ENCODE measurements at regions not wholly inside any gene's neighbourhood (a gene's known extent, or its start where the extent isn't known, plus 50 kb on each side); places are given as distances from the start of the nearest gene placed in this dataset.

- Histone ChIP-seq H3K9me2 (ENCODE audit: low read depth, low read length) (no peaks in the 10 kb centered on the region), H3K4me1 (ENCODE audit: insufficient read depth, low read length, severe bottlenecking) (no peaks in the 10 kb centered on the region), H3K79me2 (ENCODE audit: insufficient read depth, low read length) (no peaks in the 10 kb centered on the region), H3K9me3 (ENCODE audit: low read length) (no peaks in the 10 kb centered on the region), H3K4me3 (ENCODE audit: low read depth, low read length, poor library complexity, severe bottlenecking) (no peak overlapping the region), H2AFZ (ENCODE audit: low read length) (no peak overlapping the region), H3K9ac (ENCODE audit: low read length) (no peak overlapping the region), H3F3A (ENCODE audit: insufficient read depth, low read length) (no peaks in the 10 kb centered on the region), H4K20me1 (ENCODE audit: insufficient read depth, low read length) (no peaks in the 10 kb centered on the region), H3K27me3 (ENCODE audit: insufficient read depth, low read length) (no peaks in the 10 kb centered on the region), H3K4me2 (ENCODE audit: low read length) (no peak overlapping the region), H3K36me3 (ENCODE audit: insufficient read depth, low read length) (no peaks in the 10 kb centered on the region), H3K27ac (ENCODE audit: low read depth, low read length, poor library complexity, severe bottlenecking) (no peak overlapping the region)
- no peak for TF ChIP-seq EZH2 (IDR thresholded peaks at IDR 0.05; ENCODE audit: borderline replicate concordance, low read length)
- TF ChIP-seq CTCF (IDR thresholded peaks at IDR 0.05; ENCODE audit: low read length) = no peak
Measured at GRCh38 chr12:93181409-93181965, 196.2 kb upstream of the NUDT4 start.

- no peaks in the 10 kb centered on the region for H3K36me3 ChIP-seq (ENCODE audit: insufficient read depth, low read length)
- no peak overlapping the region for H2AFZ ChIP-seq (ENCODE audit: low read length)
- H3K9me2 ChIP-seq (ENCODE audit: low read depth, low read length) = no peaks in the 10 kb centered on the region
- no peak overlapping the region for H3K27ac ChIP-seq (ENCODE audit: low read depth, low read length, poor library complexity, severe bottlenecking)
- H3K4me1 ChIP-seq (ENCODE audit: insufficient read depth, low read length, severe bottlenecking) = no peaks in the 10 kb centered on the region
- H3K9ac ChIP-seq (ENCODE audit: low read length) = no peak overlapping the region
- H3K27me3 ChIP-seq (ENCODE audit: insufficient read depth, low read length) = no peaks in the 10 kb centered on the region
- H3F3A ChIP-seq (ENCODE audit: insufficient read depth, low read length) = no peaks in the 10 kb centered on the region
- H3K4me3 ChIP-seq (ENCODE audit: low read depth, low read length, poor library complexity, severe bottlenecking) = no peak overlapping the region
- no peak for TF ChIP-seq CTCF (IDR thresholded peaks at IDR 0.05; ENCODE audit: low read length)
- TF ChIP-seq EZH2 (IDR thresholded peaks at IDR 0.05; ENCODE audit: borderline replicate concordance, low read length) = no peak
- no peak overlapping the region for H3K4me2 ChIP-seq (ENCODE audit: low read length)
- H4K20me1 ChIP-seq (ENCODE audit: insufficient read depth, low read length) = no peaks in the 10 kb centered on the region
- no peaks in the 10 kb centered on the region for H3K79me2 ChIP-seq (ENCODE audit: insufficient read depth, low read length)
- no peaks in the 10 kb centered on the region for H3K9me3 ChIP-seq (ENCODE audit: low read length)
Measured at GRCh38 chr12:93183940-93184671, 193.6 kb upstream of the NUDT4 start.

GRCh38 chr12:93184672-93185368 is 192.9 kb upstream of the NUDT4 start:
- Histone ChIP-seq H3K4me3 (ENCODE audit: low read depth, low read length, poor library complexity, severe bottlenecking) (no peak overlapping the region), H3K9me2 (ENCODE audit: low read depth, low read length) (no peaks in the 10 kb centered on the region), H3K79me2 (ENCODE audit: insufficient read depth, low read length) (no peaks in the 10 kb centered on the region), H3K27me3 (ENCODE audit: insufficient read depth, low read length) (no peaks in the 10 kb centered on the region), H3K27ac (ENCODE audit: low read depth, low read length, poor library complexity, severe bottlenecking) (no peak overlapping the region), H3K36me3 (ENCODE audit: insufficient read depth, low read length) (no peaks in the 10 kb centered on the region), H4K20me1 (ENCODE audit: insufficient read depth, low read length) (no peaks in the 10 kb centered on the region), H3K4me2 (ENCODE audit: low read length) (no peak overlapping the region), H2AFZ (ENCODE audit: low read length) (no peak overlapping the region), H3K9me3 (ENCODE audit: low read length) (no peaks in the 10 kb centered on the region), H3K4me1 (ENCODE audit: insufficient read depth, low read length, severe bottlenecking) (no peaks in the 10 kb centered on the region), H3F3A (ENCODE audit: insufficient read depth, low read length) (no peaks in the 10 kb centered on the region), H3K9ac (ENCODE audit: low read length) (no peak overlapping the region)
- TF ChIP-seq CTCF (IDR thresholded peaks at IDR 0.05; ENCODE audit: low read length) (no peak), EZH2 (IDR thresholded peaks at IDR 0.05; ENCODE audit: borderline replicate concordance, low read length) (no peak)
